ENCODE measurements at regions not wholly inside any gene's neighbourhood (a gene's known extent, or its start where the extent isn't known, plus 50 kb on each side); places are given as distances from the start of the nearest gene placed in this dataset.

DNA sequence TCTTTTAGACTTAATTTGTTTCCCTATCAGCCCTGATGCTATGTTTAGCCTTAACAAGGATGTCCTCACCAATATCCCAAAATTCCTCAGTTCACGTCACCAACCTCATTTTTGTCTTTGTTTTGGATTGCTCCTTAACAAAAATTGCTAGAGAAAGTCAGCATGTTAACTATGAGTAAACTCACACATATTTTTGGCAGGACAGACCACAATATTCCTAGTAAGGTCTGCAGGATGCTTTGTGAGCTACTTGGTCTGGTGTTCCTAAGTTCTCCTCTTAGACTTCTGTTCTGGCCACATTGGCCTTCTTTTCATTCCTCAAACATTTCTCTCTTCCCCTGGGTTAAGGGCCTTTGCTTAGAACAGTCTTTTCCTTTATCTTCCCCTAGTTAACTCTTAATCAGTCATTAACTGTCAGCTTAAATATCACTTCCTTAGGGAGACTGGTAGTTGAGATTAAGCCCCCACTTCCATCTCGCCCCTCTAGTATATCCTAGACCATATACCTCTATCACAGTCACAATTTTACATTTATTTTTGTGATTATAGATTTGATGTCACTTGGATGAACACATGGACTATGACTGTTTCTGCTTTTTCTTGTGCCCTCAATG, 116.2 kb downstream of the ADCYAP1 start:
- no peak for TF ChIP-seq EZH2phosphoT487 (IDR thresholded peaks at IDR 0.05; ENCODE audit: insufficient read depth, low read depth)
- TF ChIP-seq EZH2 (IDR thresholded peaks at IDR 0.05; ENCODE audit: insufficient read depth, poor library complexity, severe bottlenecking): no peak
